Astrocyte (in vitro differentiated cells and primary cell): ENCODE measurements at regions not wholly inside any gene's neighbourhood (a gene's known extent, or its start where the extent isn't known, plus 50 kb on each side); places are given as distances from the start of the nearest gene placed in this dataset.
A peak's percentile ranks its signal among the peaks of the same experiment; 100 is the strongest.

Source experiments
- DNase-seq: peaks from one replicate; pipeline ENCODE4 v3.0.0-alpha.2; 2010; ENCODE audit warnings: low read depth
- FAIRE-seq: peaks from 2 replicates; lab custom pipeline; 2011; peaks lifted over from hg19 to GRCh38; lab: Jason Lieb, UNC
- H2AFZ ChIP-seq: 2 replicates; pipeline ENCODE4 v1.6.0; 2012; ENCODE audit warnings: low read depth, low read length, inconsistent platforms
- H3K27ac ChIP-seq: 2 replicates; pipeline ENCODE4 v1.5.1; 2011; ENCODE audit warnings: low read depth, low read length, inconsistent platforms
- H3K27me3 ChIP-seq: 2 replicates; pipeline ENCODE4 v1.6.0; 2011; ENCODE audit warnings: low read length, inconsistent platforms; ENCODE audit not compliant: insufficient read depth
- H3K36me3 ChIP-seq: 2 replicates; pipeline ENCODE4 v1.5.1; 2011; ENCODE audit warnings: low read length, inconsistent platforms; ENCODE audit not compliant: insufficient read depth
- H3K4me1 ChIP-seq: 2 replicates; pipeline ENCODE4 v1.5.1; 2011; ENCODE audit warnings: low read length, inconsistent platforms; ENCODE audit not compliant: insufficient read depth
- H3K4me2 ChIP-seq: 2 replicates; pipeline ENCODE4 v1.6.0; 2012; ENCODE audit warnings: low read length, inconsistent platforms
- H3K4me3 ChIP-seq: 2 replicates; pipeline ENCODE4 v1.5.1; 2011; ENCODE audit warnings: low read depth, mild to moderate bottlenecking, low read length, inconsistent platforms; ENCODE audit not compliant: insufficient read depth
- H3K79me2 ChIP-seq: 2 replicates; pipeline ENCODE4 v1.6.0; 2012; ENCODE audit warnings: mild to moderate bottlenecking, low read length, inconsistent platforms; ENCODE audit not compliant: insufficient read depth
- H3K9ac ChIP-seq: 2 replicates; pipeline ENCODE4 v1.6.0; 2012; ENCODE audit warnings: mild to moderate bottlenecking, low read length, inconsistent platforms
- H3K9me3 ChIP-seq: 2 replicates; pipeline ENCODE4 v1.5.1; 2012; ENCODE audit warnings: low read depth, mild to moderate bottlenecking, low read length, inconsistent platforms; ENCODE audit not compliant: insufficient read depth
- H4K20me1 ChIP-seq: 2 replicates; pipeline ENCODE4 v1.6.0; 2012; ENCODE audit warnings: low read length, inconsistent platforms; ENCODE audit not compliant: insufficient read depth
- H3K27ac Mint-ChIP-seq: one replicate; pipeline ENCODE4 v1.8.0; 2021; ENCODE audit warnings: mild to moderate bottlenecking, mixed read lengths; ENCODE audit not compliant: unreplicated experiment
- H3K27me3 Mint-ChIP-seq: one replicate; pipeline ENCODE4 v1.8.0; 2021; ENCODE audit warnings: low read depth, mixed read lengths; ENCODE audit not compliant: unreplicated experiment
- H3K36me3 Mint-ChIP-seq: one replicate; pipeline ENCODE4 v1.8.0; 2021; ENCODE audit warnings: low read depth, mixed read lengths; ENCODE audit not compliant: unreplicated experiment
- H3K4me1 Mint-ChIP-seq: one replicate; pipeline ENCODE4 v1.8.0; 2021; ENCODE audit warnings: low read depth, mixed read lengths; ENCODE audit not compliant: unreplicated experiment
- H3K4me3 Mint-ChIP-seq: one replicate; pipeline ENCODE4 v1.8.0; 2021; ENCODE audit warnings: mild to moderate bottlenecking, moderate library complexity, mixed read lengths; ENCODE audit not compliant: unreplicated experiment
- H3K9me3 Mint-ChIP-seq: one replicate; pipeline ENCODE4 v1.8.0; 2021; ENCODE audit warnings: mild to moderate bottlenecking, mixed read lengths; ENCODE audit not compliant: unreplicated experiment
- CTCF ChIP-seq: IDR thresholded peaks from 2 replicates; pipeline ENCODE4 v1.5.1; 2011; ENCODE audit warnings: low read depth, mild to moderate bottlenecking, inconsistent platforms, low read length, moderate library complexity; ENCODE audit not compliant: insufficient read depth
- EZH2 ChIP-seq: IDR thresholded peaks from 2 replicates; pipeline ENCODE4 v1.6.1; 2012; ENCODE audit warnings: mild to moderate bottlenecking, low read length, inconsistent platforms; ENCODE audit not compliant: insufficient read depth

DNA sequence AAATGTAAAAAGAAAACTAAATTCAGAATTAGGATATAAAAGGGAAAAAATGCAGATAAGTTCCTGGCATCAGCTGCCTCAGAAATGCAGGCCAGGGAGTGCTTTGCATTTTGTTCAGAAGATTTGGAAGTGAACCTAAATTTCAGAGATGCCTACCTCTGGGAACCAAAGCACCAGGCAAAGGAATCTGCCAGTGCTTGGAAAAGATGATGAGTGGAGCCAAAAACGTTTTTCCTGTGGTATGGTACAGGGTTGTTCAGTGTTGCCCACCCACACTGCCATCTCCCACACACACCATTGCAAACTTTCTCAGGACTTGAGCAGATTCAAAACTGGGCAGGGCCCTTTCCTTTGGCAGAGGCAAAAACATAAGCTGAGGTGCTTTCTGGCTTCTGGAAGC is 349.5 kb downstream of the TGFB2 start:
- H3K4me1 ChIP-seq, result no peaks in the 10 kb centered on the region
- Mint-ChIP-seq H3K27ac (no peak overlapping the region), H3K4me1 (peaks cover 2% of the 10 kb centered on the region), H3K4me3 (no peak overlapping the region), H3K36me3 (no peaks in the 10 kb centered on the region), H3K9me3 (no peaks in the 10 kb centered on the region), H3K27me3 (no peaks in the 10 kb centered on the region)
- H3K9ac ChIP-seq, result no peak overlapping the region
- no peak overlapping the region for H3K4me3 ChIP-seq
- H3K9me3 ChIP-seq, result no peaks in the 10 kb centered on the region
- H2AFZ ChIP-seq, result peak overlapping the region; percentile 3
- no peak overlapping the region for H3K27ac ChIP-seq
- no peak for FAIRE-seq
- TF ChIP-seq EZH2, result no peak
- TF ChIP-seq CTCF, result no peak
- H3K4me2 ChIP-seq, result no peak overlapping the region
- H3K27me3 ChIP-seq, result no peaks in the 10 kb centered on the region
- H3K79me2 ChIP-seq, result no peaks in the 10 kb centered on the region
- no peaks in the 10 kb centered on the region for H4K20me1 ChIP-seq
- no peaks in the 10 kb centered on the region for H3K36me3 ChIP-seq
- no peak for DNase-seq

DNA sequence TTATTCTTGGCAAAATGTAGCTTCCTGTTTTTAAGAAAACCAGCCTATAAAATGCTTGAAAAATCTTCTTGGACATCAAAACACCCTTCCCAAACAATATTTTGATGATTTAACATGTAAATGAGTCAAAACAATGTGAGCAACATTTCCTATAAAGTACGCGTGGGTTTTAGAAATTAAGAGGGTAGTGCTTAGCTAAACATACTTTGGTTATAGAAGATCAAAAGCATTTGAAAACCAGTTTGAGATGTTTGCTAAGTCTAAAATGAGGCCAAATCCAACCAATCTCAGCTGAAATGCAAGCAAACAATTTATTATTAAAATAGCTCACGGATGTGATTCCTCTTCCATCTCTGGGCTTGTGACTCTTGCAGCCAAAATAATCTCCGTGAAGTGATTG is 350.4 kb downstream of the TGFB2 start:
- Histone ChIP-seq H2AFZ (no peak overlapping the region), H3K9me3 (no peaks in the 10 kb centered on the region), H3K27ac (no peak overlapping the region), H3K27me3 (no peaks in the 10 kb centered on the region), H3K4me1 (no peaks in the 10 kb centered on the region), H3K79me2 (no peaks in the 10 kb centered on the region), H3K9ac (no peak overlapping the region), H3K4me2 (no peak overlapping the region), H3K4me3 (no peak overlapping the region), H4K20me1 (no peaks in the 10 kb centered on the region), H3K36me3 (no peaks in the 10 kb centered on the region)
- Mint-ChIP-seq H3K4me1 (peaks cover 2% of the 10 kb centered on the region), H3K27ac (no peak overlapping the region), H3K4me3 (no peak overlapping the region), H3K36me3 (no peaks in the 10 kb centered on the region), H3K27me3 (no peaks in the 10 kb centered on the region), H3K9me3 (no peaks in the 10 kb centered on the region)
- no peak for FAIRE-seq
- no peak for DNase-seq
- no peak for TF ChIP-seq EZH2
- no peak for TF ChIP-seq CTCF

DNA sequence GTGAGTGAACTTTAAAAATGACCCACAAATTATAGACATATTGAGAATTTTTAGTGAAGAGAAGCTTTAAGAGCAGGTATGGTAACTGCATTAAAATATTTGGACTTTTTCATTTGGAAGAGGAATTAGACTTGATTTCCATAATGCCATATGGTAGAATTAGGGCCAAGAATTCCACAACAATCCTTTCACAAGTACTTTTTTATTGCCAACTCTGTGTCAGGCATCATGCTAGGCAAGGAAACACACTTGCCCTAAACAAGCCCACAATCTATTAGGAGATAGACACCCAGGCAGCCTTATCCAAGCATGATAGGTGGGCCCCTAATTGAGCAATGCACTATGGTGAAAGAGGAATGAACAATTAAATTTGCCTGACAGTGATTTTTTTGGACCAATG is 353.0 kb downstream of the TGFB2 start:
- no peak overlapping the region for H3K27ac Mint-ChIP-seq
- no peaks in the 10 kb centered on the region for H3K36me3 Mint-ChIP-seq
- no peak overlapping the region for H3K4me3 Mint-ChIP-seq
- no peak overlapping the region for H2AFZ ChIP-seq
- no peaks in the 10 kb centered on the region for H3K9me3 ChIP-seq
- no peaks in the 10 kb centered on the region for H3K79me2 ChIP-seq
- H4K20me1 ChIP-seq, result no peaks in the 10 kb centered on the region
- H3K4me3 ChIP-seq, result no peak overlapping the region
- H3K9me3 Mint-ChIP-seq, result no peaks in the 10 kb centered on the region
- H3K36me3 ChIP-seq, result no peaks in the 10 kb centered on the region
- H3K27me3 Mint-ChIP-seq, result no peaks in the 10 kb centered on the region
- no peaks in the 10 kb centered on the region for H3K4me1 ChIP-seq
- no peak overlapping the region for H3K9ac ChIP-seq
- H3K27ac ChIP-seq, result no peak overlapping the region
- TF ChIP-seq CTCF, result no peak
- TF ChIP-seq EZH2, result no peak
- DNase-seq (no peak), FAIRE-seq (no peak)
- H3K4me2 ChIP-seq, result no peak overlapping the region
- H3K27me3 ChIP-seq, result no peaks in the 10 kb centered on the region
- H3K4me1 Mint-ChIP-seq, result peaks cover 11% of the 10 kb centered on the region
